ENCODE measurements at regions not wholly inside any gene's neighbourhood (a gene's known extent, or its start where the extent isn't known, plus 50 kb on each side); places are given as distances from the start of the nearest gene placed in this dataset.
"Not testable (repeated sequence)": the region's sequence is repeated elsewhere in the genome, so short reads cannot be mapped to it uniquely, and the experiment has no call there.

DNA sequence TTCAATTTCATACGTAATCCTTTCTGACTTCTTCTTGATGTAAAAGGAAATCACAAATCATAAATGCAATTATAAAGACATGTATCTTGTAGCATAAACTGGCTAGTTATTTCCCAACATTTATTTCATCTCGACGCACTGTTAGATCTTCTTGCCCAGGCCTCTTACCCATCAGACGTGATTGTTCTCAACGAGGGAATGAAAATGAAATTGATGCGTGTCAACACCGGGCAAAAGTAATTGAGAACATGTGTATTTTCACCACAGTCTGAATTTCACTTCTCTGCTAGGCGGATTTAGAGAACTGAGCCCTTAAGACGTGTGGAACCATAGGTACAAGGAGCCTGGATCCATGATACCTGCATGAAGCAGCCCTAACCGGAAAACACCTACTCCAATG, 519.7 kb downstream of the KCNT2 start:
- DNase-seq, result no peak

DNA sequence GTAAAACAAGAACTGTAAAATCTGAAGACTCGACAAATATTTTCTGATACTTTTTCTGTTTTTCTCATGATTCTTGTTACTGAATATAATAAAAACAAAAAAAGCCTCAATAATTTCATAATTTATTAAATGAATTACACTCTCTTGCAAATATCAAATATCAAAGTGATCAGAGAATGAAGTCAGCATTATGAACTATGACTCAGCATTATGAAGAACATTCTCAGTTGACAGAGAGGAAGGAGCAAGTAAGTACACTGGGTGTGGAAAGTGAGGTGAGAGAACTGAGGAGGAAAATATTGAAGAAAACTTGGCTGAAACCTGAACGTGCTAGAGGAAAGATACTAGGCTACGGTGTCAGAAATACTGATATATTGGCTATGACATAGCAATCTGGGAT, 529.5 kb downstream of the KCNT2 start:
- DNase-seq, result no peak

DNA sequence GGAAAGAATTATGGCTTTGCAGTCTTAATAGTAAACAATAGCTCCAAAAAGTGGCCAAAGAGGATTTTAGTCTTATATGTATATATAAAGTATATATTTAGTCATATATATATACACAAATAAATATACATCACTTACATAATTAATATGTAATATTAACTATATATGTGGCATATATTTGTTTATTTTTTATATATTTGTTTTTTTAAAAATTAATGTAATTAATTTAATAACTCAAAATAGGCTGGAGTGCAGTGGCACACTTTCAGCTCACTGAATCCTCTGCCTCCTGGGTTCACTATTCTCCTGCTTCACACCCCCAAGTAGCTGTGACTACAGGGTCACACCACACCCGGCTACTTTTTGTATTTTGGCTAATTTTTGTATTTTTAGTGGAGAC, 532.6 kb downstream of the KCNT2 start:
- no peak for DNase-seq

DNA sequence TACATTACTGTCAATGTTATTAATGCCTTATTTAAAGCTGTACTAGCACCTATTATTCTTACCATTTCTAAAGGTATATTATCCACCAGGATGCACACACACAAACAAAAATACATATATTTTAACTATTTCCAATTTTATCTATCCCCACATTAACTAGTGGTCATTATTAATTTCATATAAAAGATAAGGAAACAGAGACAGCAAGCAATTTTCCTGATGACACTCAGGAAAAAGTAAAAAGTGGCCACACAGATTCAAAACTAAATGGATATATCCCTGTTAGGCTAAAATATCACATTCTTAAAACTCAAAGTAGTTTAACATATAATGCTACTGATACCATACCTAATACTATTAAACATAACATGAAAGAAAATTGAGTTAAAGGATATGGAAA, 534.1 kb downstream of the KCNT2 start:
- no peak for DNase-seq

DNA sequence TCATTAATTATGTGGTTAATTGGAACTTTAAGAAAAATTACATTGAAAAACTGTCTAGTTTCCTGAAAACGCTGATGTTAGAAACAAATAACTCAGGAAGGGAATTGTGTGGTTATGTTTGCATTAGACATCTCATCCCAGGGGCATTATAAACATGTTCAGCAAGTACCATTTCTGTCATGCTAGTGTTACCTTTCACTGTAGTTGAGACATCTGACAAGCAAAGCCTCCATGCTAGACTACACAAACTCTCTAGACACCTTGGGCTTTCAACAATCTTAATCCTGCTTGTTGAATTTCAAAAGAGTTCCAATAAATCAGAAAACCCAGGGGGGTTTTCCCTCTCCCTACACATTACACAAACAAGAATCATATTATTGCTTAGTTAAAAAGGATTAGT, 536.8 kb downstream of the KCNT2 start:
- DNase-seq, result no peak

DNA sequence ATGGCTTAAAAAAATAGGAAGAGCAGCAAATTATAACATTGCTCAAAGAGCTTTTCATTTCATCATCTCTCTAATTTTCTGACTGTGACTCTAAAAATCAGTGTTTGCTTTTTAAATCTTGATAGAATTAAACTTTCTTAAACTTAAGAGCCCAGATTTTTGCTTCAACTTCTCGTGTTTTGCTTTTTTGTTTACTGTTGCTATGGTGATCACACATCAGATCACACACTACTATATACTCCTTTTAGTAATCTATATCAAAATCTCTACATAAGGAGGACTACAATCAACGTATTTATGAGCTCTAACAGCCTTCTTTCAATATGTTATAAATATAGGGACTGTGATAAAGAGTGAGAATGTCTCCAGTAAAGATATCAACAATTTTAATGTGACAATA, 537.3 kb downstream of the KCNT2 start:
- no peak for DNase-seq

DNA sequence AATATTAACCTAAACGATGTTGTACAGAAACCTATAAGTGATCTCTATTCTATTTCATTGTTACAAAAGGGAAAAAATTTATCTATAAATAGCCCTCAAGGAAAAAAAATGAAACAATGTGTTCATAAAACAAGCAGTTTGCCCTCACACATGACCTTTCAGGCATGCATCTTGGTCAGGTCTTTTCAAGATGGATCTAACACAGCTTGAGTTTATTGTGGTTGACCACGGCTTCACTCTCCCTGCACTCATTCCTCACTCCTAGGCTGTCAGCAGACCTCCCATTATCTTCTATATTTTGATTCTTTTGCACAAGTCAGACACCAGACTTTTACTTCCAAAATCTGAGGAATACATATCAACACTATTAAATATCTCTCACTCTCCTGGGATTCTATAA, 544.3 kb downstream of the KCNT2 start:
- DNase-seq, result no peak

DNA sequence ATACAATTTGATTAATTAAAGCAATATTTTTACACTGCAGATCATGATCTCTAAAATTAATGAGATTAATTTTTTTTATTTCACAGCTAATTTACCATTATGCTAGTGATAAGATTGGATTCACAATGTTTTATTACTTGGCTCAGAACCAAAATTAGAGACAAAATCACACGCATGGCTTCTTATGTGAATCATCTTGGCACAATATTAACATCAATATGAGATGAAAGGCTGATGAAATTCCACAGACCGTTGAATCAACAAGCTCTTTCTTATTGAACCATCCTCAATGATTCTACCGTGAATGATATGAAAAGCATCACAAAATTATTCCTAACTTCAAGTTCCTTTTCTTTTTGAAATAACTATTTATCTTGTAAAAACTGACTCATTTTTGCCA, 544.9 kb downstream of the KCNT2 start:
- no peak for DNase-seq

DNA sequence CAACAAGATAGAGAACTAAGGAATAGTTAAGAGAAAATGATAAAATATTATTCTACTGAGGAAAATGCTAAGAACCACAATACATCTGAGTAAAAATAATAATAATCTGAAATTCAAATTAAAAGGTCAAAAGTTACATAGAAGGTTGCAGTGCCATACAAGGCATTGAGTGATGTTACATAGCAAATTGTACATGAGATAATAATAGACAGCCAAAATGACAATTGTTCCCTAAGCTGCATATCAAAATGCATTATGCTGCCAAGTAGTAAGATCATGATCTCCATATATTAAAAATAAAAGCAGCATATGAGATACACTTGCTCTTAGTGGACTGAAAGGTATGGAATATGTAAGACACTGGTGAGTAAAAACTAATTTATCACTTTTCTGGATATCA, 547.7 kb downstream of the KCNT2 start:
- DNase-seq, result no peak

DNA sequence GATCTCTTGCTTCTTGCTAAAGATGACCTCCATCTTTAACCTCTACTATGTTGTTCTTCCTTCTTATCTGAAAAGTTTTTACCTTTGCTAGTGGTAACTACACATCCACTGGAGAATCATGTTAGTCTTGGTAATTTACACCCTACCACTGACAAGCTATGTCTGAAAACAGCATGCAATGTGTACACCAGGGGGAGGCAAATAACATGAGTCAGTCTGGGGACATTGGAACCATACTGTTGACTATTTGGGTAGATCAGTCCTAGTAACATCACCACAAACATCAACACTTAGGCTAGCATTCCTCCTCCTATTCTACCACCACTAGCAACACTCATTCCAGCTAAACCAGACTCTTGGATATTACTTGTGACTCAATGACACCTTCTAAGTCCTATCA, 549.0 kb downstream of the KCNT2 start:
- DNase-seq, result no peak

DNA sequence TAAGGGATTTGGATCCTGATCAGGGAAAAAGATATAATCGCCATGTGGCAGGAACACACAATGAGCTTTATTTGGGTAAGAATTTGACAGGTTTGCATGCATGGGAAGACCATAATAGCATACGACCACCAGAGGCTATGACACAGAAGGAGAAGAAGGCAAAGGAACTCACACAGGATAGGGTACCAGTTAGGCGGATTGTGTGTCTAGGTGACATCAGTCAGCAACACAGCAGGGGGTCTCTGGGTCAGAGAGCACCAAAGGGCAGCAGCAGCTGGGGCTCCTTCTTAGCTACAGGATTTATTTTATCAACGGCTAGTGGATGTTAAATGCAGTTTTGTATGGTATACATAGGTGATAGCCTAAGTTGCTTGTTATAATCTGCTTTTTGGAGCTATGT, 551.3 kb downstream of the KCNT2 start:
- no peak for DNase-seq

DNA sequence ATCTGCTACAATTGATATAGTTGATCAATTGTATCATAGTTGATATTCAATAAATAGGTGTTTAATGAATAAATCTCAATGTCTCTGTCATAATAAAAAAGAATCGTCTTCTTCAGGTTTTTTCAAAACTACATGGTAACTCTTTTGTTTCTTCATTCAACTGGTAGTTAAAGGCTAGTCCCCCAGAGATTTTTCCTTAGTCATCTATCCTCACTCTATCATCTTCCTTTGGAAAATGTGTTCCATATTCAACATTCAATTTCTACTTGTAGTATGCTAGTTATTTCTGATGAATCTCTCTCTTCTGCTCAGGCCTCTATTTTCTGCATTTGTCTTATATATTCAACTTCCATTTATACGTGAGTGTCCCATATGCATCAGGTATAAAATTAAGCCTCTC, 558.8 kb downstream of the KCNT2 start:
- no peak for DNase-seq

DNA sequence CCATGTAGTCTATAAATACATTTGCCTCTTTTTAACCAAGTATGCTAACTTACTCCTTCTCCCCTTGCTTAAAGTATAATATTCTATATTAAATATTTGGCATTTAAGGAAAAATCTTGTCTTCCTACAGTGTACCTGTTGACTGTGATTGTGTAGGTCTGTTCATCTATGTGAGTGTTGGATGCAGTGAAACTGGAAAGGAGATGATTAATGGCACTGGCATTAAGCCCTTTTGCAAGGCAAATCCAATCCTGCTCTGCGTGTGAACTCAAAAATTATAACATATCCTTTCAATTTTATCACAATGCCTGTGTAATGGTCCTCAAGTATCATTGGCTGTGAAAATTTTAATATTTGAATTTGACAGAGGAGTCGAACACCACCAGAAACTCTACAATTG, 565.0 kb downstream of the KCNT2 start:
- DNase-seq, result no peak

DNA sequence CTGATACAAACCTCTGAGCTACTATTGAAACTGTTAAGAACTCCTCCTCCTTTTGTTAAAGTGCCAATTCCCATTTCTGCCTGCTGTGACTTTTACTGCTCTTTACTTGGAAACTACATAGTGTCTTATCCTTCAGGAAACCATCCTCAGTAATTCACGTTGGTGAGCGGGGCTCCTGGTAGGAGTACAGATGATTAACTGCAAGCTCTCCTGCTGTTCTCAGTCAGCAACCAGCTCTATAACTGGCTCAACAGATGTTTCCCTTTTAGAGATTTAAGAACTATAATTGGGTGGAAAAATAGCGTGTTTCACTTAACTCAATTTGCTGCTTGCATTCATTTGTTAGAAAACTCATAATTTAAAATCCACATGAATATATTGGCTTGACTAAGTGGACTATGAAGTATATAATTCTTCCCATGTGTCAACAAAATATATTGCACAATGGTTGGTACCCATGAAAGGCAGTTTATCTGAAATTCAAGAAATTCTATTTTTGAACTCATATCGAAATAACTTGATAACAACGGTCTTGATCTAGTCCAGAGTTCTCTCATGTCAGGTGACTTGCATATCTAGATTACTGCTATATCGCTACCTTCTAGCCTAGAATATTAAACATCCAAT, 574.0 kb downstream of the KCNT2 start:
- DNase-seq, result no peak

DNA sequence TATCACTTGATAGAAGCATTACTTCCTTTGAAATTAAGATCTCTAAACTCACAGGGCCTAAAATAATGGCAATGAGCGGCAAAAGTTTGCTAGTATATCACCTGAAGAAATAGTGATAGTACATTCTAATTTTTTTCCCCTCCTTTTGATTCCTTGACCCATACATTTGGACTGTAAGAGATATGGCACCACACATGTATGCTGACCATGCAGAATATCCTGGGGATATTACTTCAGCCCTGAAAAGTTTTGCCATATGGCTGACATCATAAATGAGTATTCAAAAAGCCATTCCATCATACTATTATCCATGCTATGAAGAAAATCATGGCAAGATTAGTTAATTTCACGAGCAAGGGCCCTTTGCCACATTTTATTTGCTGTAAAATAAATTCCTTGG, 576.9 kb downstream of the KCNT2 start:
- DNase-seq, result not testable (repeated sequence)

DNA sequence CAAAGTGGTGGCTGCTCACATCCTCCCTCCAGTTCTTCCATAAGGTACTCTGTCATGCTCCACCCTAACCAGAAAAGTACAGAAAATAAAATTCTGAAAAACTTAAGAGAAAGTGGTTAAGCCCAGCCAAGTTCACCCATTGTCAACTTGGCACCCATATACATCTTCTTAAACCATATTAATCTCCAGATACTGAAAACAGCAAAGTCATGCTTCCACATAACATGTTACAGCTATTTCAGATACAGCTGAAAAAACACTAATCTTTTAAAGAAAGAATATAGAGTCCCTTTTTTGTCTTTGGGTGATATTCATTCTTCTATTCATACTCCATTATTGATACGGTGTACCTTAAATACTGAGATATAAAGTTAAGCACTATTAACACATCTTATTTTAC, 577.8 kb downstream of the KCNT2 start:
- DNase-seq, result no peak

DNA sequence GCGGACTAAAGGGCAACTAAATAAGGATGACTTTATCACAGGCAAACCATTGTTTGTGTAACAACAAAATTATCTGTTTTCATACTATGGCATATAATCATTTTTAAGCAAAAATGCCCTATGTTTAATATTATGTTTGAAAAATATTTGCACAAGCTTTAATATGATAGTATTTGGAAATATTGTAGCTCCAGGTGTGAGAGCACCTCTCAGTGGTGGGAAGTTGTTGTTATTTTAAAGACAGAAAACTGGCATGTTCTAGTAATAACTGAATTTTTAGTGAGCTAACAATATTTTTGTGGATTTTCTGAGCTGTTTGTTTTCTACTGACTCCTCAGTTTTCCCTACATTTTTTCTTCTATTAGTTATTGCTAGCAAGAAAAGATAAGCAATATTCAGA, 578.8 kb downstream of the KCNT2 start:
- no peak for DNase-seq

DNA sequence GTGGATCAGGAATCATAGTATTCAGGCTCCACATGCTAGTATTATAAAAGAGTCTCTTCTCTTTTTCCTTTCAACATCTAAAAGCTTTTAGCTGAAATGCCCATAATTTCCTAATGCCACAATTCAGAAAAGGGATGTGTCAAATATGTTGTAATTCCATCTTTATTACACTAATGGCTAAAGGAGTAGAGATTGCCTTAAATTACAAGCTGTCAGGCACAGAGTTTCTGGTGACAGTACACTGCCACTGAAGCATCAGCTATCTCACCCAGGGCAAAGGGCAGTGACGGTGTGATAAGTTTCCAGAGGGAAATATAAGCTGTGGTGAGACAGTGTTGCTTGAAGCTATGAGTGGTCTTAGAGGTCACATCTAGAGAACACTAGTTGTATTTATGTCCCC, 581.1 kb downstream of the KCNT2 start:
- DNase-seq, result no peak

DNA sequence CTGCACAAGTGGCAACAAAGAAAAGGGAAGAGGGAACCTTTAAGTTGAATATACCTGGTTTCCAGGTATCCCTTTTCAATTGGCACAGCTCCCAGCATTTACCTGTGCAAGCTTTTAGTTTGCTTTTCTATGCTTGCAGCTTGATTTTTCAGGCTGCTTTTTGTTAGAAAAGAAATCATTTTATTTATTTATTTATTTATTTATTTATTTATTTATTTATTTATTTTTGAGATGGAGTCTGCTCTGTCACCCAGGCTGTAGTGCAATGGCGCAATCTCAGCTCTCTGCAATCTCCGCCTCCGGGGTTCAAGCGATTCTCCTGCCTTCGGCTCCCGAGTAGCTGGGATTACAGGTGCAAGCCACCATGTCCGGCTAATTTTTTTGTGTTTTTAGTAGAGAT, 587.1 kb downstream of the KCNT2 start:
- DNase-seq, result not testable (repeated sequence)

DNA sequence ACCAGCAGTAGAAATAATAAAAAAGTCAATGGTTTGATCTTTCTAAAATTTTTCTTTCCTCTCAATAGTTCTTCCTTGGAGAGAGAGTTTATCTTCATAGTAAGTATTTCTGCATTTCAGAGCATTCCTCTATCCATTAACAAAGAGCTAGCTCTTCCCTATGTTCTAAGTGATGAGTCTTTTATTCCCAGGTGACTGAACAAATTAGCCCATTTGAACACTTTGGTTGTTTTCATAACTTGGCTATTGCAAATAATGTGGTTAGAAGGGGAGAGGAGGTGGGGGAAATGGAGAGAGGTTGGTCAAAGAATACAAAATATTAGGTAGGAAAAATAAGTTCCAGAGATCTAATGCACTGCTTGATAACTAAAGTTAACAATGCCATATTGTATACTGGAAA, 598.9 kb downstream of the KCNT2 start:
- DNase-seq, result no peak

DNA sequence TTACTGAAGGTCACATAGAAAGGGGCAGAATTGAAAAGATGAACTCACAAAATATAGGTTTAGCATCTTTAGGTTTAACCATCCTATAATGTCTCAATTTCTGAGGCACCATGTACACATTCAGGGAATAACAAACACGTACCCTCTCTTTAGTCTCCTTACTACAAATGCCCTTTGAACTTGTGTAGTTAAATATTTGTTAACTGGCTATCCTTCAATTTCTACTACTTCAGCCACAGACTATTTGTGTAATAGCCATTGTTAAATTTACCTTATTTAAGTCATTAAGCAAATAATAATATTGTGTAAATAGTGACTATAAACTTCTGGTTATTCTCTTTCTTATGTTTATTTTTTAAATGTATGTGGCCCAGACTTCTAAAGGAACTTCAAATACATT, 600.5 kb downstream of the KCNT2 start:
- DNase-seq, result no peak

DNA sequence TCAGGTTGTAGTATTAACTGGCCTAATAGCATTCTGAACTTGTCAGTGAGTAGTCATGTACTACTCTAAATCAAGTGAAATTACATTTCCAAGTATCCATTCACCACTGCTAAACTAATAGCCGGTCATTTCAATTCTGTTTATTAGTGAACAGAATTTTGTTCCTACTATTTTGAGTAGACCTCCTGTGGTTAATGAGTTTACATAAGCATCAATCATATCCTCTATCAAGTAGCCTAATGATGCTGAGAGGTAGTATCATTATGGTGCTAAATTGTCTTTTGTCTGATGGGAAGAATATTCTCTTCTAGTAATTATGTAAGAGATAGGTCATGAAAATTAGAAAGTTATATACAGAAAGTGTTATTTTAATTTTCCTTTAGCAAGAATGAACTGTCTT, 602.8 kb downstream of the KCNT2 start:
- no peak for DNase-seq

DNA sequence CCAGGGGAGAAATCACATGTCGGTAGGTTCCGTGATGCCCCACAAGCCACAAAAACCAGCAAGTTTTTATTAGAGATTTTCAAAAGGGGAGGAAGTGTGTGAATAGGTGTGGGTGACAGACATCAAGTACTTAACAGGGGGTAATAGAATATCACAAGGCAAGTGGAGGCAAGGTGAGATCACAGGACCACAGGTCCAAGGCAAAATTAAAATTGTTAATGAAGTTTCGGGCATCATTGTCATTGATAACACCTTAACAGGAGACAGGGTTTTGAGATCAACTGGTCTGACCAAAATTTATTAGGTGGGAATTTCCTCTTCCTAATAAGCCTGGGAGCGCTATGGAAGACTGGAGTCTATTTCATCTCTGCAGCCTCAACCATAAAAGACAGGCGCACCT, 603.9 kb downstream of the KCNT2 start:
- not testable (repeated sequence) for DNase-seq

DNA sequence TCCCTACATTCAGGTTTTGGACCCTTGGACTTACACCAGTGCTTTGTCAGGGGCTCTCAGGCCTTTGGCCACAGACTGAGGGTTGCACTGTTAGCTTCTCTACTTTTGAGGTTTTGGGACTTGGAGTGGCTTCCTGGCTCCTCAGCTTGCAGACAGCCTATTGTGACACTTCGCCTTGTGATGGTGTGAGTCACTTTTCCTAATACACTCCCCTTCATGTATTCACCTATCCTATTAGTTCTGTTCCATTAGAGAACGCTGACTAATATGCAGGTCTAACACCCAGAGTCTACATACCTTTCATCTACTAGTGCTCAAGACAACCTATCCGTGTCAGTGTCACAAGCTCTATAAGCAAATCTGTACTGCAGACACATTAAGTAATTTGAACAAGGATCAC, 605.3 kb downstream of the KCNT2 start:
- no peak for DNase-seq

DNA sequence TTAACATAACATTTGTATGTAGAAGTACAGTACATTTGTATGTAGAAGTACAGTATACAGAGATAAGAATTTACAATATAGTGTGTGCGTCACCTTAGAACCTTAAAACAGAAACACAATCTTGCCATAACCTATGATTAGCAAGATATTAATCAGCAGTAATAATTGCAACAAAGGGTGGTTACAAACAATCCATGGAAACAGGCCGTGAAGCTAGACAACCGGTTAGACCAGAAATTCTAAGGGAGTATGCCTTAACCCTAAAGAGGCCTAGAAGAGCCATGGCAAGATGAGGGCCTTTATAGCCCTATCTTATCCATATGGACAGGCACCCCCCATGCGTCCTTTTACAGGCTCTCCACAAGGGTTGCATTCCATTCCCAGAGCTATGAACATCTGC, 605.9 kb downstream of the KCNT2 start:
- not testable (repeated sequence) for DNase-seq

DNA sequence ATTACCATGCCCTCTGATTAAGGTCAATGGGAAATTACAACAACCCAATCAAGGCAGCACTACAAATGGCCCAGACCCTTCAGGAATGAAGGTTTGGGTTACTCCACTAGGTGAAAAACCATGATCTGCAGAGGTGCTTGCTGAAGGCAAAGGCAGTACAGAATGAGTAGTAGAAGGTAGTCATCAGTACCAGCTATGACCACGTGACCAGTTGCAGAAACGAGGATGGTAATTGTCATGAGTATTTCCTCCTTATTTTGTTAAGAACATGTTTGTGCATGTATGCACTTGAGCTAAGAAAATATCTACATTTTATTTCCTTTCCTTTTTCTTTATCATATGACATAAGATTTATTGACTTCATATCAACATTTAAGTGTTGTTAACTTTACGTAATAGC, 607.1 kb downstream of the KCNT2 start:
- DNase-seq, result no peak

Data from activated naive CD4-positive, alpha-beta T cell treated with anti-CD3 and anti-CD28 coated beads, Interleukin-2, amount 50 U/mL, for 16 hours (primary cell).